ENCODE measurements at regions not wholly inside any gene's neighbourhood (a gene's known extent, or its start where the extent isn't known, plus 50 kb on each side); places are given as distances from the start of the nearest gene placed in this dataset.

GRCh38 chr2:156703642-156704041 is 267.5 kb downstream of the GPD2 start:
- Histone ChIP-seq H3K4me3 (ENCODE audit: insufficient read depth, low read length, poor library complexity, severe bottlenecking) (no peak overlapping the region), H3K79me2 (ENCODE audit: insufficient read depth, low read length) (no peaks in the 10 kb centered on the region), H3K27me3 (ENCODE audit: low read length) (no peaks in the 10 kb centered on the region), H4K20me1 (ENCODE audit: low read depth, low read length) (no peaks in the 10 kb centered on the region), H2AFZ (ENCODE audit: low read depth, low read length, severe bottlenecking) (no peak overlapping the region), H3K4me2 (ENCODE audit: low read depth, low read length, poor library complexity, severe bottlenecking) (no peak overlapping the region), H3F3A (ENCODE audit: insufficient read depth) (no peaks in the 10 kb centered on the region), H3K27ac (ENCODE audit: low read depth, low read length) (no peak overlapping the region), H3K36me3 (ENCODE audit: low read length) (no peaks in the 10 kb centered on the region), H3K9me2 (replicated peaks; ENCODE audit: insufficient read depth, low read length) (no peaks in the 10 kb centered on the region), H3K9ac (ENCODE audit: low read length) (no peak overlapping the region), H3K9me3 (ENCODE audit: insufficient read depth, low read length) (no peaks in the 10 kb centered on the region)
- TF ChIP-seq CTCF (IDR thresholded peaks at IDR 0.05; ENCODE audit: insufficient read depth, low read length, poor library complexity, severe bottlenecking) = no peak
- no peak for TF ChIP-seq EZH2phosphoT487 (conservative IDR thresholded peaks at IDR 0.05; ENCODE audit: low read length)

- Histone ChIP-seq H3K9me3 (ENCODE audit: insufficient read depth, low read length) (no peaks in the 10 kb centered on the region), H3K27me3 (ENCODE audit: low read length) (no peaks in the 10 kb centered on the region), H3F3A (ENCODE audit: insufficient read depth) (no peaks in the 10 kb centered on the region), H3K4me3 (ENCODE audit: insufficient read depth, low read length, poor library complexity, severe bottlenecking) (no peak overlapping the region), H3K4me2 (ENCODE audit: low read depth, low read length, poor library complexity, severe bottlenecking) (no peak overlapping the region), H3K27ac (ENCODE audit: low read depth, low read length) (no peak overlapping the region), H3K9ac (ENCODE audit: low read length) (no peak overlapping the region), H3K79me2 (ENCODE audit: insufficient read depth, low read length) (no peaks in the 10 kb centered on the region), H3K36me3 (ENCODE audit: low read length) (no peaks in the 10 kb centered on the region), H3K9me2 (replicated peaks; ENCODE audit: insufficient read depth, low read length) (no peaks in the 10 kb centered on the region), H2AFZ (ENCODE audit: low read depth, low read length, severe bottlenecking) (no peak overlapping the region), H4K20me1 (ENCODE audit: low read depth, low read length) (no peaks in the 10 kb centered on the region)
- no peak for TF ChIP-seq CTCF (IDR thresholded peaks at IDR 0.05; ENCODE audit: insufficient read depth, low read length, poor library complexity, severe bottlenecking)
- TF ChIP-seq EZH2phosphoT487 (conservative IDR thresholded peaks at IDR 0.05; ENCODE audit: low read length) = no peak
These were observed 268.0 kb downstream of the GPD2 start for GRCh38 chr2:156704132-156704531.

- Histone ChIP-seq H3K9ac (ENCODE audit: low read length) (no peak overlapping the region), H3K79me2 (ENCODE audit: insufficient read depth, low read length) (no peaks in the 10 kb centered on the region), H3K9me2 (replicated peaks; ENCODE audit: insufficient read depth, low read length) (no peaks in the 10 kb centered on the region), H3K27ac (ENCODE audit: low read depth, low read length) (no peak overlapping the region), H4K20me1 (ENCODE audit: low read depth, low read length) (no peaks in the 10 kb centered on the region), H3K4me3 (ENCODE audit: insufficient read depth, low read length, poor library complexity, severe bottlenecking) (no peak overlapping the region), H3K36me3 (ENCODE audit: low read length) (no peaks in the 10 kb centered on the region), H3F3A (ENCODE audit: insufficient read depth) (no peaks in the 10 kb centered on the region), H3K27me3 (ENCODE audit: low read length) (no peaks in the 10 kb centered on the region), H3K9me3 (ENCODE audit: insufficient read depth, low read length) (no peaks in the 10 kb centered on the region), H2AFZ (ENCODE audit: low read depth, low read length, severe bottlenecking) (no peak overlapping the region), H3K4me2 (ENCODE audit: low read depth, low read length, poor library complexity, severe bottlenecking) (no peak overlapping the region)
- TF ChIP-seq CTCF (IDR thresholded peaks at IDR 0.05; ENCODE audit: insufficient read depth, low read length, poor library complexity, severe bottlenecking) = no peak
- TF ChIP-seq EZH2phosphoT487 (conservative IDR thresholded peaks at IDR 0.05; ENCODE audit: low read length) = no peak
These were observed 268.4 kb downstream of the GPD2 start for GRCh38 chr2:156704617-156705016.

Data from SU-DHL-6 (cell line).